Endothelial cell of umbilical vein (primary cell): ENCODE measurements at regions not wholly inside any gene's neighbourhood (a gene's known extent, or its start where the extent isn't known, plus 50 kb on each side); places are given as distances from the start of the nearest gene placed in this dataset.

Experiments used
- BruUV-seq: library from RNA; stranded (reverse); fragments of 400-500 nt; replicated peaks from 2 replicates; lab custom pipeline; 2021; lab: Mats Ljungman, UMichigan
- CTCF ChIA-PET: fragments of 300-600, 350-600 bp; sonication (Branson Sonifier 250); formaldehyde crosslinking; loops from one replicate; lab custom pipeline; 2021; ENCODE audit warnings: antibody characterized with exemption, inconsistent platforms; lab: Charles Lee
- POLR2A ChIA-PET: fragments of 300-600, 350-600 bp; sonication (Branson Sonifier 250); formaldehyde crosslinking; loops from one replicate; lab custom pipeline; 2021; ENCODE audit warnings: antibody characterized with exemption, inconsistent platforms; lab: Charles Lee
- DNase-seq: peaks from one replicate; pipeline ENCODE4 v3.0.0-alpha.2; 2011; ENCODE audit warnings: low read depth, low spot score
- FAIRE-seq: peaks from 2 replicates; lab custom pipeline; 2011; peaks lifted over from hg19 to GRCh38; lab: Jason Lieb, UNC
- H2AFZ ChIP-seq: 2 replicates; pipeline ENCODE4 v1.6.0; 2012; ENCODE audit warnings: low read depth, low read length, control low read depth, inconsistent platforms
- H3K27ac ChIP-seq: 2 replicates; pipeline ENCODE4 v1.5.1; 2011; ENCODE audit warnings: low read depth, mild to moderate bottlenecking, control low read depth, low read length, moderate library complexity; ENCODE audit not compliant: insufficient read depth
- H3K27me3 ChIP-seq, 2 experiments: 2 replicates each; pipeline versions ENCODE4 v1.6.0 to v1.6.1; 2011; ENCODE audit warnings: low read length in 2 of 2, mixed read lengths in 1 of 2; ENCODE audit not compliant: control insufficient read depth in 2 of 2, insufficient read depth in 2 of 2
- H3K36me3 ChIP-seq, 2 experiments: 2 replicates in 1 of 2; 3 replicates in 1 of 2; pipeline ENCODE4 v1.5.1; 2011; ENCODE audit warnings: low read length in 2 of 2, mild to moderate bottlenecking in 1 of 2, moderate library complexity in 1 of 2; ENCODE audit not compliant: control insufficient read depth in 2 of 2, insufficient read depth in 2 of 2; ENCODE audit errors: extremely low read depth in 1 of 2
- H3K4me1 ChIP-seq: 3 replicates; pipeline ENCODE4 v1.5.1; 2011; ENCODE audit warnings: mild to moderate bottlenecking, low read length; ENCODE audit not compliant: control insufficient read depth, insufficient read depth; ENCODE audit errors: extremely low read depth
- H3K4me2 ChIP-seq: 2 replicates; pipeline ENCODE4 v1.6.1; 2011; ENCODE audit warnings: low read length, control low read depth, mixed read lengths; ENCODE audit not compliant: insufficient read depth
- H3K4me3 ChIP-seq, 3 experiments: fragments of 200-600 bp in 1 of 3; sonication (generic), shearing (Covaris generic) in 1 of 3; replicated peaks in 1 of 3; 2 replicates each; pipeline ENCODE4 v1.5.1; 2011 to 2016; ENCODE audit warnings: control low read depth in 3 of 3, low read length in 3 of 3, mild to moderate bottlenecking in 2 of 3, inconsistent platforms in 1 of 3, low read depth in 1 of 3, moderate library complexity in 1 of 3; ENCODE audit not compliant: insufficient read depth in 1 of 3
- H3K79me2 ChIP-seq: 2 replicates; pipeline ENCODE4 v1.6.0; 2012; ENCODE audit warnings: low read length, inconsistent platforms; ENCODE audit not compliant: control insufficient read depth, insufficient read depth
- H3K9ac ChIP-seq: replicated peaks from 2 replicates; pipeline ENCODE3; 2011; ENCODE audit warnings: low read length, control low read depth; ENCODE audit not compliant: insufficient read depth; ENCODE audit errors: extremely low read depth
- H3K9me1 ChIP-seq: replicated peaks from 3 replicates; pipeline ENCODE4 v1.6.0; 2011; ENCODE audit warnings: mild to moderate bottlenecking, low read length; ENCODE audit not compliant: control insufficient read depth, insufficient read depth; ENCODE audit errors: extremely low read depth
- H3K9me3 ChIP-seq: replicated peaks from 2 replicates; pipeline ENCODE4 v1.5.1; 2012; ENCODE audit warnings: low read length, inconsistent platforms; ENCODE audit not compliant: control insufficient read depth, insufficient read depth
- H4K20me1 ChIP-seq: replicated peaks from 2 replicates; pipeline ENCODE3; 2011; ENCODE audit warnings: mild to moderate bottlenecking, low read length; ENCODE audit not compliant: control insufficient read depth, insufficient read depth; ENCODE audit errors: extremely low read depth
- EZH2 ChIP-seq: IDR thresholded peaks from 2 replicates; pipeline ENCODE4 v1.6.1; 2012; ENCODE audit warnings: borderline replicate concordance, low read depth, mild to moderate bottlenecking, moderate library complexity, low read length, inconsistent platforms; ENCODE audit not compliant: severe bottlenecking
- FOS ChIP-seq: IDR thresholded peaks from 2 replicates; pipeline ENCODE4 v1.6.1; 2011; ENCODE audit warnings: mild to moderate bottlenecking, low read length, moderate library complexity, borderline replicate concordance; ENCODE audit not compliant: insufficient read depth
- GATA2 ChIP-seq: IDR thresholded peaks from 2 replicates; pipeline ENCODE4 v1.7.0; 2011; ENCODE audit warnings: low read depth, mild to moderate bottlenecking, moderate library complexity, mixed read lengths, low read length; ENCODE audit not compliant: insufficient read length, insufficient read depth
- JUN ChIP-seq: IDR thresholded peaks from 2 replicates; pipeline ENCODE4 v1.6.1; 2011; ENCODE audit warnings: borderline replicate concordance, low read depth; ENCODE audit not compliant: insufficient read length, insufficient read depth
- MAX ChIP-seq: IDR thresholded peaks from 2 replicates; pipeline ENCODE4 v1.6.1; 2011; ENCODE audit not compliant: insufficient read depth, insufficient read length
- MYC ChIP-seq: IDR thresholded peaks from one replicate; pipeline ENCODE4 v1.6.1; 2011; ENCODE audit warnings: mild to moderate bottlenecking, low read depth, low read length
- POLR2A ChIP-seq: IDR thresholded peaks from 2 replicates; pipeline ENCODE4 v1.6.1; 2012; ENCODE audit warnings: low read depth, mild to moderate bottlenecking, control low read depth, low read length
- POLR2AphosphoS5 ChIP-seq: IDR thresholded peaks from 2 replicates; pipeline ENCODE4 v1.6.1; 2012; ENCODE audit warnings: low read depth, mild to moderate bottlenecking, control low read depth, low read length, moderate library complexity; ENCODE audit not compliant: insufficient read depth
- dilution Hi-C: fragments of 300-500 bp; cut with MboI; formaldehyde crosslinking; loops from one replicate; pipeline ENCODE4 v1.15.0; 2019; ENCODE audit warnings: low sequenced_read_pairs; ENCODE audit not compliant: extremely low pct_ligation_motif_present
- intact Hi-C: fragments of 100-400 bp; cut with micrococcal nuclease; formaldehyde crosslinking; loops from one replicate; pipeline ENCODE4 v1.10.0; 2022
- TF ChIP-seq, protein P1 (sequence below), 2 donors: IDR thresholded peaks; 1 replicate in 1 of 2; 2 replicates in 1 of 2; pipeline ENCODE4 v1.5.1; 2011; ENCODE audit warnings: low read length in 2 of 2, mild to moderate bottlenecking in 2 of 2, moderate library complexity in 2 of 2, control low read depth in 1 of 2, inconsistent platforms in 1 of 2, low read depth in 1 of 2; ENCODE audit not compliant: insufficient read depth in 1 of 2; ENCODE audit errors: extremely low read depth in 1 of 2

GRCh38 chrY:7447881-7448516 is 536.4 kb upstream of the AMELY start:
- ChIA-PET POLR2A (no interaction called here), CTCF (no interaction called here)
- no peaks in the 10 kb centered on the region for H4K20me1 ChIP-seq
- H3K27me3 ChIP-seq = no peaks in the 10 kb centered on the region
- no peak for TF ChIP-seq POLR2AphosphoS5
- no peak for TF ChIP-seq POLR2A
- no peak for TF ChIP-seq MYC
- no peaks in the 10 kb centered on the region for H3K9me3 ChIP-seq
- DNase-seq (no peak), FAIRE-seq (no peak)
- no peak overlapping the region for H3K27ac ChIP-seq
- no peak overlapping the region for H3K4me2 ChIP-seq
- H3K4me3 ChIP-seq = no peak overlapping the region
- dilution Hi-C loops (no loop called here), intact Hi-C loops (no loop called here)
- H2AFZ ChIP-seq = no peak overlapping the region
- no peaks in the 10 kb centered on the region for H3K4me1 ChIP-seq
- no TSS peak for BruUV-seq
- H3K9ac ChIP-seq = no peak overlapping the region
- H3K79me2 ChIP-seq = no peaks in the 10 kb centered on the region
- no peaks in the 10 kb centered on the region for H3K9me1 ChIP-seq
- no peaks in the 10 kb centered on the region for H3K36me3 ChIP-seq

DNA sequence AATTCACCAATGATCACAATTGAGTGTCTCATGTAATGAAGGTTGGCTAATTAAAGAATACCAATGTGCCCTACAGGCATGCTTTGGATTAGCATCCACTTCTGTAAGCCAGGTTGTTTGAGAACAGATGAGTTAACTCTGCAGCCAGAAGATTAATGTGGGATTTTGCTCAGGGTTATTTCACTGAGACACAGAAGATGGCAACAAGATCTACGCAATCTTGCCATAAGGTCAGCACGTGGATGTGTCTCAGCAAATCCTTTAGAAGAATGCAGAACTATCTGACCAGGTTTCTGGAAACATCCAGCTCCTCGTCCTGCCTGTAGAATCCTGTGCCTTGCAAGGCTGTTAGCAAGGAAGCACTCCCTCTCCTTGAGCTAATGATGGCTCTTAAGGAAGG is 532.6 kb upstream of the AMELY start:
- DNase-seq (no peak), FAIRE-seq (no peak)
- ChIA-PET POLR2A (no interaction called here), CTCF (no interaction called here)
- H2AFZ ChIP-seq = no peak overlapping the region
- no peak overlapping the region for H3K4me2 ChIP-seq
- TF ChIP-seq POLR2AphosphoS5 (no peak), MYC (no peak), GATA2 (no peak), MAX (no peak), POLR2A (no peak), JUN (no peak), EZH2 (no peak), FOS (no peak)
- TF ChIP-seq, protein P1, sequence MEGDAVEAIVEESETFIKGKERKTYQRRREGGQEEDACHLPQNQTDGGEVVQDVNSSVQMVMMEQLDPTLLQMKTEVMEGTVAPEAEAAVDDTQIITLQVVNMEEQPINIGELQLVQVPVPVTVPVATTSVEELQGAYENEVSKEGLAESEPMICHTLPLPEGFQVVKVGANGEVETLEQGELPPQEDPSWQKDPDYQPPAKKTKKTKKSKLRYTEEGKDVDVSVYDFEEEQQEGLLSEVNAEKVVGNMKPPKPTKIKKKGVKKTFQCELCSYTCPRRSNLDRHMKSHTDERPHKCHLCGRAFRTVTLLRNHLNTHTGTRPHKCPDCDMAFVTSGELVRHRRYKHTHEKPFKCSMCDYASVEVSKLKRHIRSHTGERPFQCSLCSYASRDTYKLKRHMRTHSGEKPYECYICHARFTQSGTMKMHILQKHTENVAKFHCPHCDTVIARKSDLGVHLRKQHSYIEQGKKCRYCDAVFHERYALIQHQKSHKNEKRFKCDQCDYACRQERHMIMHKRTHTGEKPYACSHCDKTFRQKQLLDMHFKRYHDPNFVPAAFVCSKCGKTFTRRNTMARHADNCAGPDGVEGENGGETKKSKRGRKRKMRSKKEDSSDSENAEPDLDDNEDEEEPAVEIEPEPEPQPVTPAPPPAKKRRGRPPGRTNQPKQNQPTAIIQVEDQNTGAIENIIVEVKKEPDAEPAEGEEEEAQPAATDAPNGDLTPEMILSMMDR (IDR thresholded peaks at IDR 0.05; ENCODE audit: extremely low read depth in 1 of 2, insufficient read depth in 1 of 2, low read depth in 1 of 2, low read length in 2 of 2) = no peak
- H3K9ac ChIP-seq = no peak overlapping the region
- H3K4me3 ChIP-seq = no peak overlapping the region
- H3K36me3 ChIP-seq = no peaks in the 10 kb centered on the region
- H3K79me2 ChIP-seq = no peaks in the 10 kb centered on the region
- dilution Hi-C loops = no loop called here
- no peaks in the 10 kb centered on the region for H4K20me1 ChIP-seq
- intact Hi-C loops = no loop called here
- H3K9me3 ChIP-seq = no peaks in the 10 kb centered on the region
- H3K9me1 ChIP-seq = no peaks in the 10 kb centered on the region
- H3K27me3 ChIP-seq = no peaks in the 10 kb centered on the region
- BruUV-seq = no TSS peak
- H3K4me1 ChIP-seq = no peaks in the 10 kb centered on the region
- H3K27ac ChIP-seq = no peak overlapping the region
